GM12874 (cell line): ENCODE measurements at regions not wholly inside any gene's neighbourhood (a gene's known extent, or its start where the extent isn't known, plus 50 kb on each side); places are given as distances from the start of the nearest gene placed in this dataset.

Experiments used
- CTCF ChIP-seq: IDR thresholded peaks from 2 replicates; pipeline ENCODE4 v1.5.1; 2011; ENCODE audit warnings: low read depth, mild to moderate bottlenecking, control low read depth, low read length, moderate library complexity; ENCODE audit not compliant: insufficient read depth

GRCh38 chr6:103729658-103730057 lies 1130.1 kb downstream of the HACE1 start:
- TF ChIP-seq CTCF: no peak

- TF ChIP-seq CTCF: no peak
Measured at GRCh38 chr6:103723438-103724322, 1136.0 kb downstream of the HACE1 start.

GRCh38 chr6:103722683-103723082 lies 1137.0 kb downstream of the HACE1 start:
- no peak for TF ChIP-seq CTCF

GRCh38 chr6:103721923-103722322 lies 1137.8 kb downstream of the HACE1 start:
- TF ChIP-seq CTCF: no peak

- no peak for TF ChIP-seq CTCF
Measured at GRCh38 chr6:103720393-103720792, 1139.3 kb downstream of the HACE1 start.

GRCh38 chr6:103719545-103719944 lies 1140.2 kb downstream of the HACE1 start:
- no peak for TF ChIP-seq CTCF

- TF ChIP-seq CTCF: no peak
Measured at GRCh38 chr6:103715269-103715668, 1144.5 kb downstream of the HACE1 start.
